GM11168 (cell line): ENCODE measurements at regions not wholly inside any gene's neighbourhood (a gene's known extent, or its start where the extent isn't known, plus 50 kb on each side); places are given as distances from the start of the nearest gene placed in this dataset.

Experiments
- in situ Hi-C: fragments of 300-500 bp; cut with MboI; formaldehyde crosslinking; loops from one replicate; pipeline ENCODE4 v1.12.0; 2022; ENCODE audit warnings: low sequenced_read_pairs; ENCODE audit not compliant: unreplicated experiment

DNA sequence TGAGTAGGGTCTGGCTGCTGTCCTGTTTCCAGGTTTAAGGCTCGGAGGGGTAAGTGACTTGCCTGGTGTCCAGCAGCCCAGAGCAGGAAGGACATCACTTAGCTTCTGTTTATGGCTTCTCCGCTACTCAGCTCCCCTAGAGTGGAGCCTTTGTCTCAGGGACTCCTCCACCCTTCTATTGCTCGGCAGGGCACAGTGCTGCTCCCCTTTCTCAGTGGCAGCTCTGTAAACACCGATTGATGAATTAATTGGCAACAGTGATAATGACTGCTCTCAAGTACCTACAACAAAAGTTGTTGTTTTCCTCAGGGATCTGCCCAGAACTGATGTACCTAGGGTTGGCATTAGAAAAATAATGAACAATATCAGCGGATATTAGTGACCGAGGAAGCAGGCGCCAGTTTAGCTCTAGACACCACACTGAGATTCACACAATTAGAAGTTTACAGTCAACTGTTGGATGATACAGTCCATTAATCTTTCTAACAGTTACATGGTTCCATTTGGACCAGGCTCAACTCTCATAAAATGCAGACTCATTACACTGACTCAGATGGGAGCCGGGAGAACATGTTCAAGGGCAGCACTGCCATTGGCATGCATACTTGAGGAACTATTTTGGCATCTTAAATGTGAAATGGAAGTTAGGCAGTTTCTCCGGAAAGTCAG, 265.7 kb downstream of the MTX2 start:
- in situ Hi-C loops, result no loop called here

GRCh38 chr2:176535467-176536113, 266.3 kb downstream of the MTX2 start:
- in situ Hi-C loops, result no loop called here

GRCh38 chr2:176536439-176537133, 267.3 kb downstream of the MTX2 start:
- in situ Hi-C loops, result no loop called here

DNA sequence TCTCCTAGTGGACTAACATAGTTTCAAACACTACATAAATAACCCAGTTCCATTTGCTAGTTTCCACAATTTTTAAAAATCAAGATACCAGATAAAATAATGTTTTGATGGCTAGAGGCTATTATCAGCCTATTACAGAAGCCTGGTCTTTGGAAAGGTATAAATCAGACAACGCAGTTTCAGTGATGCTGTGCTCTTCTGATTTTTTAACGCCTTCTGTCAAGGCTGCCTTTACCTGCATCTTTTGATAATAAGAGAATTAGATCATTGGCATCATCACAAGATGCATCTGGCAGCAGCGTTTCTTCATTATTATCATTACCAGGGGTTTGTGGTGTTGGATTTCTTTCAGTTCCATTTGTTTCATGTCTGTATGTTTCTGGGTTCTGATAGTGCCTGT, 268.7 kb downstream of the MTX2 start:
- in situ Hi-C loops, result no loop called here

DNA sequence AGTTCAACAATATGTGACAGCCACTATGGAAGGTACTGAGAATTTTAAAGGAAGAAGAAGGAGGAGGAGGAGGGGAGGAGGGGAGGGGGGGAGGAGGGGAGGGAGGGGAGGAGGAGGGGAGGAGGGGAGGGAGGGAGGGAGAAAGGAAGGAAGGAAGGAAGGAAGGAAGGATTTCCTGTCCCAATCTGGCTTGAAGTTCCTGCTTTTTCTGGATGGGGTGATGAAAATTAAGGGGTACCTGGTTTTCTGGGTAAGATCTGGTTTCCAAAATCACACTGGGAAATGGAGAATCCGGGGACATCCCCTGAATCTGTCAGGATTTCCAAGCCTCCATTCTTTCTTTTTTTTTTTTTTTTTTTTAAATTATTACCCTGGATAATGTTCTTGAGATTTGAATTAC, 271.8 kb downstream of the MTX2 start:
- in situ Hi-C loops, result no loop called here

DNA sequence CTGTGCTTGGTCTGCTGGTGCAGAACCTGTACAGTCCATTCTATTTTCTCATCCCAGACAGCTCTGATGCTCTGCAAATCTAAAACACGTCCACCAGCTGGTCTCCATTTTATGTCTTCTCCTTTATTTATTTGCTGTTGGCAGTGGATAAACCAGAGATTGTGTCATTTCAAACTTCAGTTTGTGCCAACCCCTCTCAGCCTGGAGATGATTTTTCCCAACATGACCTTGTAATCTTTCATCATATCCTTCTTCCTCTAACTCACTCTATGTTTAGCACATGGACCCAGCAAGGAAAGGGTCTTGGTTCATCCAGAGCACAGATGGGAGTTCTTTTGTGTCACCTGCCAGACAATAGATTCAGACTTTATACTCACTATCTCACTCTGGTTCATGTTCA, 273.2 kb downstream of the MTX2 start:
- in situ Hi-C loops, result no loop called here

DNA sequence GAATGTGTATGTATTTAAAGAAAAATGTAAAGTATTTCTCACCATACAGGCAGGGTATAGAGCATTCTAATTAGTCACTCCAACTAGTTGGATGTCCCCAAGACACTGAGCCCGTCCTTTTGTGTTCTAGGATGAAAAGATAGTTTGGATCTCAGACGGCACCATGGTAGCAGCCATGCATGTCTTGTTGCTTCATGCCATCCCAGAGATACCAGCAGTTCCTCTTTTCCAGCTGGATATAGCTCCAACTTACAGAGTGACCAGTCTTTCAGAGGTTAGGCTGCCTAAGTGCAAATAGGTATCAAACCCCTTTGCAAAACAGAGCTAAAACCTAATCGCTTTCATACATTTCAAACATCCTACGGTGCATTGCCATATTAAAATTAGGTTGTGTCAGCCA, 275.3 kb downstream of the MTX2 start:
- in situ Hi-C loops, result no loop called here

- in situ Hi-C loops, result no loop called here
Observed at GRCh38 chr2:176544991-176545956, 276.0 kb downstream of the MTX2 start.

- in situ Hi-C loops, result no loop called here
Observed at GRCh38 chr2:176546550-176546949, 277.3 kb downstream of the MTX2 start.

DNA sequence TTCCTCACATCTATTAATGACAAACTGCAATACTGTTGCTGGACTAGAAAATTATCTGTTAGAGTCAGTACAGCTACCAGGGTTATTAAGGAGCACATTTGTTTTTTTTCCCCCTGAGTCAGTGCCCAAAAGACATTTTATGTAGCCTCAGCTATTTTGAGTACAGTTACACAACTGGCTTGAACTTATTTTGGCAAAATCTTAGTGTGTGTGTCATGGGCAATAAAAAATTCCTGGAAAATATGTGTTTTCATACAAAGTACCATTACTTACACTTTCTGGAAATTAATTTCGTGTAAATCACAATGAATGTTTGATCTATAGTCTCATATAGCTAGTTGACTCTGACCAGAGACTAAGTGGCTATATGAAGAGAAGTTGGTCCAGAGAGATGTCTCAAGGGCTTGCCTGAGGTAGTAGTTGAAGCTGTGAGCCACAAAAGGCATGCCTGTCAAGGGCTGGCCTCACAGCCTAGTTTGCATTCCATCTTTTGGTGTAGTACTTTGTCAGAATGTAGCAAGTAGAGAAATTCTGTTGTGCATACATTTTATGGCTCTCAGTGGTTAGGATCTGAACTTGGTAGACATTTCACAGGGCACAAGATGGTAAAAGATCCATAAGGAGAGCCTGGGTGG, 283.4 kb downstream of the MTX2 start:
- in situ Hi-C loops, result loop anchor here (25.0 kb wide), 1 partner anchor 415 kb away; the partner anchor contains the start of gene HOXD8

GRCh38 chr2:176553685-176554100, 284.5 kb downstream of the MTX2 start:
- in situ Hi-C loops, result loop anchor here (25.0 kb wide), 1 partner anchor 416 kb away; the partner anchor contains the start of gene HOXD8

GRCh38 chr2:176554101-176555048, 285.1 kb downstream of the MTX2 start:
- in situ Hi-C loops, result loop anchor here (25.0 kb wide), 1 partner anchor 417 kb away; the partner anchor contains the start of gene HOXD8

DNA sequence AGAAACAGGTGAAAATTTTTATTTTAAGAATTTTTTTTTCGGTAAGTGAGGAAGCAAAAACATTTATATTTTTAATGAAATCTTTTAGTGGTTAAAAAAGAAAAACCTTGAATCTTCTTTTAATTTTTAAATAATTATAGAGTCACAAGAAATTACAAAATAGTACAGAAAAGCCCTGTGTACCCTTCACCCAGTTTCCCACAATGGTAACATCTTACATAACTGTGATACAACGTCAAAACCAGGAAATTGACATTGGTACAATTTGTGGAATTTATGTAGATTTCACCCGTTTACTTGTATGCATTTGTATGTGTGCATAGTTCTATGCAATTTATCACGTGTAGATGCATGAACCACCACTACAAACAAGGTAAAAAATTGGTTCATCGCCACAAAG, 285.9 kb downstream of the MTX2 start:
- in situ Hi-C loops, result loop anchor here (25.0 kb wide), 1 partner anchor 418 kb away; the partner anchor contains the start of gene HOXD8

DNA sequence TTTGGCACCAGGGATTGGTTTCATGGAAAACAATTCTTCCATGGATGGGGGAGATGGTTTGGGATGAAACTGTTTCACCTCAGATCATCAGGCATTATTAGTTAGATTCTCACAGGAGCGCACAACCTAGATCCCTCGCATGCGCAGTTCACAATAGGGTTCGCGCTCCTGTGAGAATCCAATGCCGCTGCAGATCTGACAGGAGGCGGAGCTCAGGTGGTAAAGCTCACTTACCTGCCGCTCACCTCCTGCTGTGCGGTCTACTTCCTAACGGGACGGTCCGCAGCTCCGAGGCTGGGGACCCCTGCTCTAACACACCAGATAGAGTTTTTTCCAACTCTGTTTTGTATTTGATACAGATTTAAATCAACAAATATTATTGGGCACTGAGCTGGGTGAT, 286.5 kb downstream of the MTX2 start:
- in situ Hi-C loops, result loop anchor here (25.0 kb wide), 1 partner anchor 418 kb away; the partner anchor contains the start of gene HOXD8

DNA sequence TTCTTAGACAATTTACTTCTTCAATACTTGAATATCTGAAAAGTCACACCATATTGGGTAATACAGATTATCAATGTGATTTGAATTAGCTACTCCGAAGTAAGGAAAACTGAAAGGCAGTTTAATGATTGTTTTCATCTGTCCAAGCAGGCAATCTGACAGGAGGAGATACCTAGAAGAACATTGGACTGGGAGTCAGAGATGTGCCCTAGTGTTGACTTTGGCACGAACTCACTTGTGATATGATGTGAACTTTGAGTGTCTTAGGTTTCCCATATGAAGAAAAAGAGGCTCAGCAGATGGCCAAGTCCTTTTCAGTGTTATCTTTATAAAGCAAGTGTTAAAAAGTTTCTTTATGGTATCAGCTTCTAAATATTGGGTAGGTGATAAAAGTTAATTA, 287.1 kb downstream of the MTX2 start:
- in situ Hi-C loops, result loop anchor here (25.0 kb wide), 1 partner anchor 419 kb away; the partner anchor contains the start of gene HOXD8

DNA sequence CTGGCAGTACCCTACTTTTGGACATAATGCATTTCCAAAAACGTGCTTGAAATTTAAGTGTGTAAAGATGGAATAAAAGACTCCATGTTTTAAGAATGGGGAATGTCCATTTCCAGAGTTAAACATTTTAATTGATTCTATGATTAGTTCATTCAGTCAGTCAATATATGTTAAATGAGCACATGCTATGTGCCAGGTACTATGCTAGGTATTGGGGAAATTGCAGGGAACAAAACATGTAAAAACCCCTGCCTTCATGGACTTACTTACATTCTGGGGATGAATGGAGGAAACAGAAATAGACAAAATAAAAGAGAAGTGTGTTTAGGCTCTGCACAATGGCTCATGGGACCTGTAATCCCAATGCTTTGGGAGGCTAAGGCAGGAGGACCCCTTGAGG, 288.6 kb downstream of the MTX2 start:
- in situ Hi-C loops, result loop anchor here (25.0 kb wide), 1 partner anchor 421 kb away; the partner anchor contains the start of gene HOXD8

DNA sequence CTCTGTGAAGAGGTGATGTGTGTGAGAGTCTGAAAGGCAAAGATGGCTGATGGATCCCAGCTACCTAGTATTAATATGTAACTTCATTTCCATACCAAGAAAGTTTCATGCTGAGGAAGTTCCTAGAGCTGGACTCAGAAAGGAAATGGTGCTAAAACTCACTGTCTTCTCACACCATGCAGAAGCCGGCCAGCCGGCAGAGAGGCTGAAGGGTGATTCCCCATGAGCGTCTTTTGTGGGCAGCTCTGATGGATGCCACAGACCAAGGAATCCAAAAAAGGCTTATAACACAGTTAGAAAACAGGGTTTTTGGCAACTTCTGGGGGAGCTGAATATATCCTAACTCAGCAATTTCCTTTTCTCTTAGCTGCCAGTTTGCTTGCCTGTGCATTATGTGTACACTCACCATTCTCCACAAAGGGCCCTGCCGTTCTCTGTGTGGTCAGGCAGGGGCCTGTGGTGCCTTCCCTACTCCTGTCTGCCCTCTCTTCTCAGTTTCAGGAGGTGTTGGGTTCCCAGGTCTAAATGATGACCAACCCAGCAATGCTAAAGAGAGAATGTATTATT, 289.4 kb downstream of the MTX2 start:
- in situ Hi-C loops, result loop anchor here (25.0 kb wide), 1 partner anchor 421 kb away; the partner anchor contains the start of gene HOXD8

- in situ Hi-C loops, result loop anchor here (25.0 kb wide), 1 partner anchor 423 kb away; the partner anchor contains the start of gene HOXD8
Observed at GRCh38 chr2:176560296-176560695, 291.1 kb downstream of the MTX2 start.
